HEK293 (cell line): ENCODE measurements at regions not wholly inside any gene's neighbourhood (a gene's known extent, or its start where the extent isn't known, plus 50 kb on each side); places are given as distances from the start of the nearest gene placed in this dataset.

Experiments
- ATF2 ChIP-seq: fragments of 450-650 bp; formaldehyde crosslinking; IDR thresholded peaks from 2 replicates; pipeline ENCODE4 v1.5.1; 2016; ENCODE audit warnings: missing biosample characterization, missing genetic modification characterization, low read depth
- CTCF ChIP-seq: fragments of 450-650 bp; formaldehyde crosslinking; IDR thresholded peaks from 2 replicates; pipeline ENCODE4 v1.5.1; 2016; ENCODE audit warnings: missing biosample characterization, missing genetic modification characterization
- EGR2 ChIP-seq: fragments of 450-650 bp; formaldehyde crosslinking; IDR thresholded peaks from 2 replicates; pipeline ENCODE4 v1.5.1; 2016; ENCODE audit warnings: low read depth, missing biosample characterization, missing genetic modification characterization
- KLF9 ChIP-seq: fragments of 450-650 bp; formaldehyde crosslinking; IDR thresholded peaks from 2 replicates; pipeline ENCODE4 v1.5.1; 2016; ENCODE audit warnings: missing biosample characterization, missing genetic modification characterization, low read depth
- PATZ1 ChIP-seq: fragments of 450-650 bp; formaldehyde crosslinking; IDR thresholded peaks from 2 replicates; pipeline ENCODE4 v1.5.1; 2016; ENCODE audit warnings: missing biosample characterization, missing genetic modification characterization
- TSHZ1 ChIP-seq: fragments of 450-650 bp; formaldehyde crosslinking; IDR thresholded peaks from 2 replicates; pipeline ENCODE4 v1.5.1; 2016; ENCODE audit warnings: missing biosample characterization, missing genetic modification characterization, borderline replicate concordance
- YY1 ChIP-seq: fragments of 450-650 bp; formaldehyde crosslinking; IDR thresholded peaks from 2 replicates; pipeline ENCODE4 v1.5.1; 2018; ENCODE audit warnings: missing biosample characterization, missing genetic modification characterization
- ZNF449 ChIP-seq: fragments of 450-650 bp; formaldehyde crosslinking; IDR thresholded peaks from 2 replicates; pipeline ENCODE4 v1.5.1; 2017; ENCODE audit warnings: missing biosample characterization, mild to moderate bottlenecking, missing genetic modification characterization, moderate library complexity
- ZNF580 ChIP-seq: fragments of 450-650 bp; formaldehyde crosslinking; IDR thresholded peaks from 2 replicates; pipeline ENCODE4 v1.5.1; 2016; ENCODE audit warnings: missing biosample characterization, missing genetic modification characterization

GRCh38 chr1:232384171-232384883 lies 245.6 kb downstream of the SIPA1L2 start:
- no peak for TF ChIP-seq KLF9 (tag by site-specific recombination)
- no peak for TF ChIP-seq PATZ1 (tag by site-specific recombination)
- TF ChIP-seq ZNF449 (tag by site-specific recombination), result no peak
- no peak for TF ChIP-seq CTCF (tag by site-specific recombination)
- TF ChIP-seq EGR2 (tag by site-specific recombination), result no peak
- TF ChIP-seq YY1, result no peak
- TF ChIP-seq ATF2 (tag by site-specific recombination), result no peak
- no peak for TF ChIP-seq ZNF580 (tag by site-specific recombination)
- TF ChIP-seq TSHZ1 (tag by site-specific recombination), result no peak
